Mesodermal cell (in vitro differentiated cells): ENCODE measurements at regions not wholly inside any gene's neighbourhood (a gene's known extent, or its start where the extent isn't known, plus 50 kb on each side); places are given as distances from the start of the nearest gene placed in this dataset.

Experiments used
- H3K27ac ChIP-seq: 2 replicates; pipeline ENCODE4 v1.7.0; 2013; ENCODE audit warnings: mild to moderate bottlenecking, low read depth, low read length, moderate library complexity; ENCODE audit not compliant: severe bottlenecking
- H3K36me3 ChIP-seq: 2 replicates; pipeline ENCODE4 v1.7.1; 2013; ENCODE audit warnings: mild to moderate bottlenecking, low read length, moderate library complexity; ENCODE audit not compliant: control insufficient read depth, insufficient read depth
- H3K4me1 ChIP-seq: one replicate; pipeline ENCODE4 v1.7.1; 2013; ENCODE audit warnings: mild to moderate bottlenecking, low read length; ENCODE audit not compliant: insufficient read depth, control insufficient read depth, poor library complexity, severe bottlenecking
- H3K4me3 ChIP-seq: 2 replicates; pipeline ENCODE4 v1.7.0; 2013; ENCODE audit warnings: low read length, control low read depth, mild to moderate bottlenecking; ENCODE audit not compliant: insufficient read depth, poor library complexity, severe bottlenecking; ENCODE audit errors: extremely low read depth
- H3K9me3 ChIP-seq: 2 replicates; pipeline ENCODE4 v1.7.1; 2013; ENCODE audit warnings: mild to moderate bottlenecking, low read length, moderate library complexity; ENCODE audit not compliant: control insufficient read depth
- WGBS, 2 experiments: methylation state at CpG; one replicate each; pipeline ENCODE4 v1.1.5; 2013; ENCODE audit warnings: missing lambda C conversion rate in 2 of 2; ENCODE audit not compliant: insufficient coverage in 2 of 2; 5-methylcytosine and 5-hydroxymethylcytosine counted together

DNA sequence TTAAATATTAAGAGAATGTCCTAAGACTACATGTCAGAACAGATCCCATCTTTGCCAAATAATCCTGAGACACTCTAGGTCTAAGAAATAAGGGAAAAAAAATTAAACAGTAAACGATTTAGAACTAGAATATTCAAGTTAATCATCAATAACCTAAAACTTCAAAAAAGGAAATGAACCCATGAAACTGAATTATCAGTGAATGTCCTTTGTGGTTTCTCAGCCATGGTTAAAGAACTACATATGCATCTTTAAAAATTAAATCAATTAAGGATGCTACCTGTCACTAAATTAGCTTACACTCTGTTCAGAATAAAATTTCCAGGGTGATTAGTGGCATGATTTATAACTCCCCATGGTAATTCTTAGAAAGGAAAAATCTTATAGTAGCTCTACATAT, 850.0 kb upstream of the C9orf72 start:
- no peaks in the 10 kb centered on the region for H3K4me1 ChIP-seq
- no peak overlapping the region for H3K27ac ChIP-seq
- no peak overlapping the region for H3K4me3 ChIP-seq
- no CpG with 5 or more reads among the region's 1 CpG for WGBS, 2 experiments
- H3K9me3 ChIP-seq: no peaks in the 10 kb centered on the region
- no peaks in the 10 kb centered on the region for H3K36me3 ChIP-seq

DNA sequence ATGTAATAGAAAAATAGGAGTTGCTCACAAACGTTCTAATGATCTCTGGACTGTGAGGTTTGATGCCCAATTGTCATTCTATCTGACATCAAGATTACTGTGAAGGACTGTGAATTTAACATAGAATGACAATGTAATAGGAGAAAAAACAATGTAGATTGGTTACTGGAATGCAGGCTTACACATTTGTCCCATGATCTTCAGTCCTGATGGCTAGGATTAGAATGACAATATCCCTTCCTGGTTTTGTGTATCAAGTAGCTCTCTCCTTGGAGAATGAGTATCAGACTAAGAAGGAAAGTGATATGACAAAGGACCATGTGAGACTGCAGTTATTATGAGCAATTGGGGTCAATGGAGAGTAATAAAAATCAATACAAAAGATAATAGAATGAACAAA, 862.2 kb upstream of the C9orf72 start:
- no peaks in the 10 kb centered on the region for H3K9me3 ChIP-seq
- WGBS, 2 experiments: no CpG with 5 or more reads among the region's 1 CpG
- H3K27ac ChIP-seq: no peak overlapping the region
- no peaks in the 10 kb centered on the region for H3K4me1 ChIP-seq
- H3K4me3 ChIP-seq: no peak overlapping the region
- no peaks in the 10 kb centered on the region for H3K36me3 ChIP-seq

DNA sequence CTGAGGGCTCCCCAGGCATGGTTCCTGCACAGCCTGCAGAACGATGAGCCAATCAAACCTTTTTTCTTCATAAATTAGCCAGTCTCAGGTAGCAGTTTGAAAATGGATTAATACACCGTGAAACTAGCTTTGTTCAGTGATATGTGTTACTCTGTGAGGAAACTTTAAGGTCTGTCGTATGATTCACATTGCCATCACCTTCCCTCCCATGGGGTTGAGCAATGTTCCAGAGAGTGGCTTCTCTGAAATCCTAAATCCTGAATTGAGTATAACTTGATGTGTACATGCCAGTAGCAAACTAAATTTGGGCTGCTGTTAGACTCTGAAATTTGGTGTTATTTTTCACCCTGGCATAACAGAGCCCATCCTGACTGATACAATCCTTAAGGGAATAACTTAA, 866.4 kb upstream of the C9orf72 start:
- Histone ChIP-seq H3K36me3 (no peaks in the 10 kb centered on the region), H3K9me3 (peaks cover 3% of the 10 kb centered on the region), H3K27ac (no peak overlapping the region), H3K4me1 (no peaks in the 10 kb centered on the region), H3K4me3 (no peak overlapping the region)
- WGBS, 2 experiments: 88% methylated on average over 3 of the region's 3 CpGs; no CpG with 5 or more reads in 1 of the 2 experiments

DNA sequence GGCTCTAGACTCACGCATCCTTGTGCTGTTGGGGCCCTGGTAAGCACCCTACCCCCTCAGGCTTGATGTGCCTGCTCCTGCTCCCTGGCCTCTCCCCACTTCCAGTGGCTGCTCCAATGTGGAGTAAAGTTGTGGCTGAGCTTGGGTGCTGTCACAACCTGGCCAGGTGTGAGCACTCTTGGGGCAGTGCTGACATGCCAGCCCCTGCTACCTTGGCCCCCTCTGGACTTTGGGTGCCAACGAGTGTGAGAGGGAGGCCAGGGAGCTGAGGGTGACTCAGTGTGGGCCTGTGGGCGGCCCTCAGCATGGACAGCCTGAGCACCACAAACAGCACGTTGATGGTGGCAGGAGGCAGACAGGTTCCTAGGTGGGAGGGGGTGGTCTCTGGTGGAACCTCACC, 870.2 kb upstream of the C9orf72 start:
- Histone ChIP-seq H3K9me3 (peaks cover 4% of the 10 kb centered on the region), H3K27ac (no peak overlapping the region), H3K36me3 (no peaks in the 10 kb centered on the region), H3K4me3 (no peak overlapping the region), H3K4me1 (no peaks in the 10 kb centered on the region)
- 92 to 100% methylated on average over 2 to 4 of the region's 4 CpGs for WGBS, 2 experiments

GRCh38 chr9:28444637-28445036, 871.4 kb upstream of the C9orf72 start:
- peaks cover 4% of the 10 kb centered on the region for H3K9me3 ChIP-seq
- no peak overlapping the region for H3K4me3 ChIP-seq
- H3K36me3 ChIP-seq: no peaks in the 10 kb centered on the region
- no peak overlapping the region for H3K27ac ChIP-seq
- 88% methylated on average over 1 of the region's 1 CpG; no CpG with 5 or more reads in 1 of the 2 experiments for WGBS, 2 experiments
- H3K4me1 ChIP-seq: no peaks in the 10 kb centered on the region

DNA sequence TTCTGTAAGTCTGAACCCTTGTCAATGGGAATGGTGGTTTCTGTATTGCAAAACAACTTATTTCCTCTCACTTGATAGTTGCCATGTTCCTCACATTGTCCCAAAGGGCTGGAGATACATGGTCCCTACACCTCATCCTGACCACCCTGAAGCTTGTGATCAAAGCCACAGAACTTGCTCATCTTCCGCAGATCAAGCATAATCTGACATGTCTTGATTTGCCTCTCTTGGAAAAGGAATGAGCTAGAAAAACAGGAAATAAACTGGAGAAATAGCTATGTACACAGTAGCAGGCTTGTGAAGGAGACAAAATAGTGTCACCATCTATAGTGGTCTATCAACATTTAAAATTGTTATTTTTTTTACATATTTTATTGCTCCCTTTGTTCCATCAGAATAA, 871.9 kb upstream of the C9orf72 start:
- Histone ChIP-seq H3K9me3 (peaks cover 4% of the 10 kb centered on the region), H3K36me3 (no peaks in the 10 kb centered on the region), H3K4me1 (no peaks in the 10 kb centered on the region), H3K4me3 (no peak overlapping the region), H3K27ac (no peak overlapping the region)
- 100% methylated on average over 1 of the region's 1 CpG; no CpG with 5 or more reads in 1 of the 2 experiments for whole genome bisulfite sequencing, 2 experiments

DNA sequence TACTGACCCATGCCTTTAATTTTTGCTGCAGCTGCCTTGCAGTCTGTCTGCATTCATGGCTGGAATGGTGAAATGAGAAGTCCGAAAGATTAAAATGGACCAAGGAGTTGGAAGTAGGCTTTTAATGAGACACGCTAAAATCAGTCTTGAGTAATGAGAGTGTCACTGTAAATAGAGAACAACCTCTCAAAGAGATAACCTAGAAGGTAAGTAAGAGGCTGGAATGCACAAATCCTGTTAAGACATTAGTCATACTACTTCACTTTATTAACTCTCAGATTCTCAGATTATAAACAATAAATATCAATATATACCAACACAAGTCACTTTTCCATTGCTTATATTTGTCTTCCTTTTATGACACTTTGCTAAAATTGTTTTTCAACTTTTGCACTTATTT, 880.6 kb upstream of the C9orf72 start:
- no peaks in the 10 kb centered on the region for H3K36me3 ChIP-seq
- no peak overlapping the region for H3K27ac ChIP-seq
- WGBS, 2 experiments: 100% methylated on average over 1 to 2 of the region's 2 CpGs
- H3K4me3 ChIP-seq: no peak overlapping the region
- H3K9me3 ChIP-seq: no peaks in the 10 kb centered on the region
- H3K4me1 ChIP-seq: no peaks in the 10 kb centered on the region

- no peak overlapping the region for H3K27ac ChIP-seq
- H3K4me3 ChIP-seq: no peak overlapping the region
- H3K9me3 ChIP-seq: no peaks in the 10 kb centered on the region
Measured at GRCh38 chr9:28456861-28457260, 883.6 kb upstream of the C9orf72 start.

GRCh38 chr9:28464481-28465216, 891.4 kb upstream of the C9orf72 start:
- no peak overlapping the region for H3K4me3 ChIP-seq
- H3K9me3 ChIP-seq: no peaks in the 10 kb centered on the region
- no peaks in the 10 kb centered on the region for H3K4me1 ChIP-seq
- H3K36me3 ChIP-seq: no peaks in the 10 kb centered on the region
- WGBS, 2 experiments: 86 to 90% methylated on average over 4 to 5 of the region's 8 CpGs
- no peak overlapping the region for H3K27ac ChIP-seq

More at GRCh38 chr9:28456861-28457260, 883.6 kb upstream of the C9orf72 start:
- Histone ChIP-seq H3K4me1 (no peaks in the 10 kb centered on the region), H3K36me3 (no peaks in the 10 kb centered on the region)

- Histone ChIP-seq H3K36me3 (no peaks in the 10 kb centered on the region), H3K4me1 (no peaks in the 10 kb centered on the region), H3K9me3 (no peaks in the 10 kb centered on the region), H3K4me3 (no peak overlapping the region), H3K27ac (no peak overlapping the region)
- 71 to 100% methylated on average over 1 of the region's 2 CpGs for WGBS, 2 experiments
Measured at GRCh38 chr9:28471261-28471660, 898.0 kb upstream of the C9orf72 start.

DNA sequence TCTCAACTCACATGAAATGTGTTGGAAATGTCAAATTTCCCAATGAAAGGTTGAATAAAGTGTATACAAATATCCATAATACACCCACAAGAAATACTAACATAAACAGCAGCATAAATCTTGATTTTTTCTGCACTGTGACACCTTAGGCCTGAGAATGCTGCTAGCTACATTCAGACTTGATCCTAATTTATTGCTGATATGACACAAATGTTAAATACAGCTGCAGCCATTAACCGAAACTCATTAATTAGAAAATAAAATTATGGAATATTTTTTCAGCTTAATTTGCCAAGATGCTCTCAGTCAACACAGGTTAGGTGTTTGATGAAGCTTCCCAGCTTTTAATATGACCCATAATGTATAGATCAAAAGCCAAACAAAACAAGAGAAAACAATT, 914.3 kb upstream of the C9orf72 start:
- whole genome bisulfite sequencing, 2 experiments: no CpG with 5 or more reads among the region's 1 CpG
- no peaks in the 10 kb centered on the region for H3K9me3 ChIP-seq
- no peaks in the 10 kb centered on the region for H3K36me3 ChIP-seq
- no peaks in the 10 kb centered on the region for H3K4me1 ChIP-seq
- no peak overlapping the region for H3K27ac ChIP-seq
- H3K4me3 ChIP-seq: no peak overlapping the region
